B cell (primary cell): ENCODE measurements at regions not wholly inside any gene's neighbourhood (a gene's known extent, or its start where the extent isn't known, plus 50 kb on each side); places are given as distances from the start of the nearest gene placed in this dataset.

ENCODE experiments used
- ATAC-seq: fragments of 200-7000 bp; cut with Tn5 transposase; one replicate; pipeline ENCODE4 v1.10.0; 2021; ENCODE audit warnings: low read depth, mild to moderate bottlenecking, moderate number of reproducible peaks, moderate library complexity
- CTCF ChIA-PET: fragments of 350-600 bp; sonication (Branson Sonifier 250); formaldehyde crosslinking; loops from one replicate; lab custom pipeline; 2021; ENCODE audit warnings: antibody characterized with exemption, inconsistent platforms; lab: Charles Lee
- POLR2A ChIA-PET: fragments of 350-600 bp; sonication (Branson Sonifier 250); formaldehyde crosslinking; loops from one replicate; lab custom pipeline; 2021; ENCODE audit warnings: antibody characterized with exemption; lab: Charles Lee
- DNase-seq: peaks from one replicate; pipeline ENCODE4 v3.0.0; 2013
- H2AFZ ChIP-seq: 2 replicates; pipeline ENCODE4 v1.6.1; 2012; ENCODE audit warnings: mild to moderate bottlenecking, low read depth, low read length; ENCODE audit not compliant: insufficient read depth, poor library complexity, severe bottlenecking
- H3K27ac ChIP-seq, 2 donors: 1 replicate in 1 of 2; 2 replicates in 1 of 2; pipeline ENCODE4 v1.5.1; 2012 to 2013; ENCODE audit warnings: low read length in 2 of 2, mild to moderate bottlenecking in 2 of 2, moderate library complexity in 1 of 2
- H3K27me3 ChIP-seq, 4 experiments: fragments of 200-600 bp in 1 of 4; sonication (generic) in 1 of 4; replicated peaks in 1 of 4; 1 replicate in 2 of 4; 2 replicates in 2 of 4; pipeline versions ENCODE4 v1.6.1 to v1.7.0; 2013 to 2016; ENCODE audit warnings: low read length in 3 of 4, mild to moderate bottlenecking in 2 of 4, mixed read lengths in 1 of 4, moderate library complexity in 1 of 4; ENCODE audit not compliant: insufficient read depth in 4 of 4, control insufficient read depth in 3 of 4; ENCODE audit errors: control extremely low read depth in 1 of 4
- H3K36me3 ChIP-seq, 2 experiments: replicated peaks in 1 of 2; 1 replicate in 1 of 2; 2 replicates in 1 of 2; pipeline versions ENCODE4 v1.6.1 to v1.7.1; 2013; ENCODE audit warnings: low read length in 1 of 2; ENCODE audit not compliant: insufficient read depth in 2 of 2, control insufficient read depth in 1 of 2; ENCODE audit errors: control extremely low read depth in 1 of 2, extremely low read depth in 1 of 2
- H3K4me1 ChIP-seq, 2 donors: fragments of 200-600 bp in 1 of 2; sonication (generic) in 1 of 2; 1 replicate in 1 of 2; 2 replicates in 1 of 2; pipeline versions ENCODE4 v1.5.1 to v1.6.1; 2013 to 2017; ENCODE audit warnings: low read length in 2 of 2; ENCODE audit not compliant: control insufficient read depth in 2 of 2, insufficient read depth in 2 of 2
- H3K4me2 ChIP-seq: replicated peaks from 2 replicates; pipeline ENCODE3; 2012; ENCODE audit warnings: mild to moderate bottlenecking, low read depth, low read length; ENCODE audit not compliant: poor library complexity, severe bottlenecking
- H3K4me3 ChIP-seq, 5 experiments: fragments of 200-600 bp in 1 of 5; sonication (generic) in 1 of 5; 1 replicate in 3 of 5; 2 replicates in 2 of 5; pipeline versions ENCODE4 v1.5.1 to v1.7.0; 2011 to 2016; ENCODE audit warnings: low read length in 4 of 5, mild to moderate bottlenecking in 4 of 5, low read depth in 2 of 5, control low read depth in 1 of 5, moderate library complexity in 1 of 5; ENCODE audit not compliant: insufficient read depth in 1 of 5; ENCODE audit errors: control extremely low read depth in 1 of 5, extremely low read depth in 1 of 5
- H3K79me2 ChIP-seq: fragments of 200-600 bp; sonication (generic); one replicate; pipeline ENCODE4 v1.6.0; 2016; ENCODE audit warnings: low read length; ENCODE audit not compliant: control insufficient read depth, insufficient read depth
- H3K9ac ChIP-seq: fragments of 200-600 bp; sonication (generic); 2 replicates; pipeline ENCODE4 v1.6.1; 2017; ENCODE audit warnings: mild to moderate bottlenecking, low read length, moderate library complexity
- H3K9me3 ChIP-seq, 3 donors: one replicate each; pipeline versions ENCODE4 v1.6.1 to v1.7.1; 2013; ENCODE audit warnings: low read length in 2 of 3; ENCODE audit not compliant: control insufficient read depth in 2 of 3, insufficient read depth in 1 of 3; ENCODE audit errors: control extremely low read depth in 1 of 3
- H4K20me1 ChIP-seq: 2 replicates; pipeline ENCODE4 v1.6.0; 2012; ENCODE audit warnings: mild to moderate bottlenecking, low read length; ENCODE audit not compliant: insufficient read depth, control insufficient read depth, poor library complexity, severe bottlenecking
- H3K27ac Mint-ChIP-seq: one replicate; pipeline ENCODE4 v1.8.0; 2021; ENCODE audit warnings: mixed read lengths
- H3K27me3 Mint-ChIP-seq: one replicate; pipeline ENCODE4 v1.8.0; 2021; ENCODE audit warnings: mixed read lengths
- H3K4me1 Mint-ChIP-seq: one replicate; pipeline ENCODE4 v1.8.0; 2021; ENCODE audit warnings: mixed read lengths
- H3K4me3 Mint-ChIP-seq: one replicate; pipeline ENCODE4 v1.8.0; 2021; ENCODE audit warnings: mixed read lengths
- H3K9me3 Mint-ChIP-seq: one replicate; pipeline ENCODE4 v1.8.0; 2022; ENCODE audit warnings: mixed read lengths; ENCODE audit not compliant: insufficient read depth
- EZH2 ChIP-seq: IDR thresholded peaks from 2 replicates; pipeline ENCODE4 v1.6.1; 2012; ENCODE audit warnings: borderline replicate concordance, low read depth, mild to moderate bottlenecking, moderate library complexity, low read length; ENCODE audit not compliant: insufficient read depth, poor library complexity, severe bottlenecking
- WGBS: methylation state at CpG from one replicate; pipeline ENCODE4 v1.1.5; 2013; ENCODE audit warnings: missing lambda C conversion rate; ENCODE audit not compliant: insufficient coverage; 5-methylcytosine and 5-hydroxymethylcytosine counted together
- intact Hi-C: fragments of 100-400 bp; cut with micrococcal nuclease; formaldehyde crosslinking; loops from one replicate; pipeline ENCODE4 v1.10.0; 2022
- TF ChIP-seq, protein P1 (sequence below): fragments of 200-600 bp; IDR thresholded peaks from one replicate; pipeline ENCODE4 v1.8.0; 2022; ENCODE audit warnings: antibody characterized with exemption, mild to moderate bottlenecking

DNA sequence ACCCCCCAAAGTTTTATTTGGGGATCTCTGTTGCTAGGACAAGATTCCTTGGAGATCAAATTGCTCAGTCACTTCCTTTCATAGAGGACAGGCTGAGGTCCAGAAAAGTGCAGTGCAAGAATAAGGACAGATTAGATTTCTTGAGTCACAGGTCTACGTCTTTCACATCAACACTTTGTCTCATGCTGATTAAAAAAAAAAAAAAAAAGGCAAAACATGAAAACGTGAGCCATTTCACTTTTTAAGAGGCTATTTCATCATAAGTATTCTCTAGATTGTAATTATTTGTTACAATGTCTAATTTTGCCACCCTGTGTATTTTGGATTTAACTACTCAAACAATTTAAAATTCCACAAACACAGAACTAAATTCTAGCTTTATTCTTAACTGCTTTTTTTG, 647.0 kb downstream of the TRAM1L1 start:
- H3K9ac ChIP-seq = no peak overlapping the region

DNA sequence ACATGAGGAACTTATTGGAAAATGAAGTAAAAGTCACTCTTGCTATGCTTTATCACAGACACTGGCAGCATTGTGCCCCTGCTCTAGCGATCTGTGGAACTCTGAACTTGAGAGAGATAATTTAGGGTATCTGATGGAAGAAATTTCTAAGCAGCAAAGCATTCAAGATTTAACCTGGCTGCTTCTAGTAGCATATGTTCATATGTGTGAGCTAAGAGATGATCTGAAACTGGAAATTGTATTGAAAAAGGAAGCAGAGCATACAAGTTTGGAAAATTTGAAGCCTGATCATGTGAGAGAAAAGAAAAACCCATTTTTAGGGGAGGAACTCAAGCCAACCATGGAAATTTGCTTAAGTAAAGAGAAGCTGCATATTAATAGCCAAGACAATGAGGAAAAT, 657.7 kb downstream of the TRAM1L1 start:
- Histone ChIP-seq H3K27me3 (no peaks in the 10 kb centered on the region), H3K79me2 (no peaks in the 10 kb centered on the region), H2AFZ (no peak overlapping the region), H3K4me1 (no peaks in the 10 kb centered on the region), H3K9ac (no peak overlapping the region), H3K4me2 (no peak overlapping the region), H3K4me3 (no peak overlapping the region), H3K9me3 (peaks cover 1 to 9% (median 3%) of the 10 kb centered on the region in 3 donors), H4K20me1 (no peaks in the 10 kb centered on the region), H3K27ac (no peak overlapping the region), H3K36me3 (no peaks in the 10 kb centered on the region)
- Mint-ChIP-seq H3K4me1 (no peaks in the 10 kb centered on the region), H3K27ac (no peak overlapping the region), H3K27me3 (no peaks in the 10 kb centered on the region), H3K9me3 (peaks cover 8% of the 10 kb centered on the region), H3K4me3 (no peak overlapping the region)
- TF ChIP-seq EZH2 = no peak
- TF ChIP-seq, protein P1, sequence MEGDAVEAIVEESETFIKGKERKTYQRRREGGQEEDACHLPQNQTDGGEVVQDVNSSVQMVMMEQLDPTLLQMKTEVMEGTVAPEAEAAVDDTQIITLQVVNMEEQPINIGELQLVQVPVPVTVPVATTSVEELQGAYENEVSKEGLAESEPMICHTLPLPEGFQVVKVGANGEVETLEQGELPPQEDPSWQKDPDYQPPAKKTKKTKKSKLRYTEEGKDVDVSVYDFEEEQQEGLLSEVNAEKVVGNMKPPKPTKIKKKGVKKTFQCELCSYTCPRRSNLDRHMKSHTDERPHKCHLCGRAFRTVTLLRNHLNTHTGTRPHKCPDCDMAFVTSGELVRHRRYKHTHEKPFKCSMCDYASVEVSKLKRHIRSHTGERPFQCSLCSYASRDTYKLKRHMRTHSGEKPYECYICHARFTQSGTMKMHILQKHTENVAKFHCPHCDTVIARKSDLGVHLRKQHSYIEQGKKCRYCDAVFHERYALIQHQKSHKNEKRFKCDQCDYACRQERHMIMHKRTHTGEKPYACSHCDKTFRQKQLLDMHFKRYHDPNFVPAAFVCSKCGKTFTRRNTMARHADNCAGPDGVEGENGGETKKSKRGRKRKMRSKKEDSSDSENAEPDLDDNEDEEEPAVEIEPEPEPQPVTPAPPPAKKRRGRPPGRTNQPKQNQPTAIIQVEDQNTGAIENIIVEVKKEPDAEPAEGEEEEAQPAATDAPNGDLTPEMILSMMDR = no peak
- no peak for DNase-seq
- ChIA-PET CTCF (no interaction called here), POLR2A (no interaction called here)
- ATAC-seq = no peak
- WGBS = 75% methylated on average over 1 of the region's 1 CpG
- intact Hi-C loops = no loop called here

More for the DNA sequence above, 647.0 kb downstream of the TRAM1L1 start:
- CTCF ChIA-PET = no interaction called here
- H3K27ac Mint-ChIP-seq = no peak overlapping the region
- TF ChIP-seq, protein P1 = no peak
- no peak for TF ChIP-seq EZH2
- POLR2A ChIA-PET = no interaction called here
- H3K4me3 Mint-ChIP-seq = no peak overlapping the region
- Histone ChIP-seq H4K20me1 (no peaks in the 10 kb centered on the region), H3K36me3 (no peaks in the 10 kb centered on the region), H3K4me1 (no peaks in the 10 kb centered on the region), H3K79me2 (no peaks in the 10 kb centered on the region), H3K9me3 (no peaks in the 10 kb centered on the region), H3K4me2 (no peak overlapping the region), H2AFZ (no peak overlapping the region), H3K27ac (no peak overlapping the region), H3K27me3 (no peaks in the 10 kb centered on the region), H3K4me3 (no peak overlapping the region)
- intact Hi-C loops = no loop called here
- ATAC-seq = no peak
- H3K9me3 Mint-ChIP-seq = peaks cover 4% of the 10 kb centered on the region
- DNase-seq = no peak
- H3K4me1 Mint-ChIP-seq = no peaks in the 10 kb centered on the region
- no CpG with 5 or more reads among the region's 2 CpGs for WGBS
- no peaks in the 10 kb centered on the region for H3K27me3 Mint-ChIP-seq
